ENCODE measurements at regions not wholly inside any gene's neighbourhood (a gene's known extent, or its start where the extent isn't known, plus 50 kb on each side); places are given as distances from the start of the nearest gene placed in this dataset.

- Histone ChIP-seq H3K9me3 (ENCODE audit: control insufficient read depth in 4 of 4, insufficient read depth in 3 of 4, low read length in 3 of 4) (no peaks in the 10 kb centered on the region), H3K27me3 (ENCODE audit: control insufficient read depth in 3 of 3, insufficient read depth in 3 of 3, low read length in 2 of 3) (no peaks in the 10 kb centered on the region), H3K4me3 (no peak overlapping the region), H3K4me1 (ENCODE audit: control insufficient read depth in 5 of 5, insufficient read depth in 5 of 5, low read length in 5 of 5) (peaks cover 0 to 8% (median 0%) of the 10 kb centered on the region in 5 donors), H3K27ac (ENCODE audit: low read depth in 1 of 2, low read length in 1 of 2) (peak overlapping the region in 1 of 2 donors; percentile 9), H3K36me3 (ENCODE audit: control insufficient read depth in 4 of 4, insufficient read depth in 4 of 4, low read length in 4 of 4) (no peaks in the 10 kb centered on the region), H3K9ac (ENCODE audit: insufficient read depth in 1 of 2, low read length in 2 of 2) (no peak overlapping the region)
- WGBS, 2 donors, result 73 to 74% methylated on average over 1 of the region's 1 CpG
- TF ChIP-seq CTCF (IDR thresholded peaks at IDR 0.05; ENCODE audit: control extremely low read depth, extremely low read depth), result no peak
- ATAC-seq (ENCODE audit: insufficient read depth, low FRiP score) (no peak), DNase-seq (no peak)
Observed at GRCh38 chr12:89156862-89157262, 195.4 kb downstream of the DUSP6 start.

GRCh38 chr12:89156340-89156739, 196.0 kb downstream of the DUSP6 start:
- peak overlapping the region in 1 of 2 donors; percentile 9 for H3K27ac ChIP-seq (ENCODE audit: low read depth in 1 of 2, low read length in 1 of 2)
- DNase-seq (no peak), ATAC-seq (ENCODE audit: insufficient read depth, low FRiP score) (no peak)
- H3K36me3 ChIP-seq (ENCODE audit: control insufficient read depth in 4 of 4, insufficient read depth in 4 of 4, low read length in 4 of 4), result no peaks in the 10 kb centered on the region
- no peak overlapping the region for H3K4me3 ChIP-seq
- H3K9me3 ChIP-seq (ENCODE audit: control insufficient read depth in 4 of 4, insufficient read depth in 3 of 4, low read length in 3 of 4), result no peaks in the 10 kb centered on the region
- 26 to 35% methylated on average over 1 of the region's 1 CpG for WGBS, 2 donors
- no peaks in the 10 kb centered on the region for H3K27me3 ChIP-seq (ENCODE audit: control insufficient read depth in 3 of 3, insufficient read depth in 3 of 3, low read length in 2 of 3)
- TF ChIP-seq CTCF (IDR thresholded peaks at IDR 0.05; ENCODE audit: control extremely low read depth, extremely low read depth), result no peak
- H3K4me1 ChIP-seq (ENCODE audit: control insufficient read depth in 5 of 5, insufficient read depth in 5 of 5, low read length in 5 of 5), result peaks cover 0 to 8% (median 0%) of the 10 kb centered on the region in 5 donors
- no peak overlapping the region for H3K9ac ChIP-seq (ENCODE audit: insufficient read depth in 1 of 2, low read length in 2 of 2)

GRCh38 chr12:89155826-89156225, 196.5 kb downstream of the DUSP6 start:
- no peaks in the 10 kb centered on the region for H3K9me3 ChIP-seq (ENCODE audit: control insufficient read depth in 4 of 4, insufficient read depth in 3 of 4, low read length in 3 of 4)
- no peak for TF ChIP-seq CTCF (IDR thresholded peaks at IDR 0.05; ENCODE audit: control extremely low read depth, extremely low read depth)
- H3K27me3 ChIP-seq (ENCODE audit: control insufficient read depth in 3 of 3, insufficient read depth in 3 of 3, low read length in 2 of 3), result no peaks in the 10 kb centered on the region
- H3K9ac ChIP-seq (ENCODE audit: insufficient read depth in 1 of 2, low read length in 2 of 2), result no peak overlapping the region
- ATAC-seq (ENCODE audit: insufficient read depth, low FRiP score), result no peak
- no peak for DNase-seq
- peaks cover 0 to 8% (median 0%) of the 10 kb centered on the region in 5 donors for H3K4me1 ChIP-seq (ENCODE audit: control insufficient read depth in 5 of 5, insufficient read depth in 5 of 5, low read length in 5 of 5)
- no peaks in the 10 kb centered on the region for H3K36me3 ChIP-seq (ENCODE audit: control insufficient read depth in 4 of 4, insufficient read depth in 4 of 4, low read length in 4 of 4)
- H3K4me3 ChIP-seq, result no peak overlapping the region
- H3K27ac ChIP-seq (ENCODE audit: low read depth in 1 of 2, low read length in 1 of 2), result no peak overlapping the region

All from lung (tissue), 11 donors.